ENCODE measurements at regions not wholly inside any gene's neighbourhood (a gene's known extent, or its start where the extent isn't known, plus 50 kb on each side); places are given as distances from the start of the nearest gene placed in this dataset.

DNA sequence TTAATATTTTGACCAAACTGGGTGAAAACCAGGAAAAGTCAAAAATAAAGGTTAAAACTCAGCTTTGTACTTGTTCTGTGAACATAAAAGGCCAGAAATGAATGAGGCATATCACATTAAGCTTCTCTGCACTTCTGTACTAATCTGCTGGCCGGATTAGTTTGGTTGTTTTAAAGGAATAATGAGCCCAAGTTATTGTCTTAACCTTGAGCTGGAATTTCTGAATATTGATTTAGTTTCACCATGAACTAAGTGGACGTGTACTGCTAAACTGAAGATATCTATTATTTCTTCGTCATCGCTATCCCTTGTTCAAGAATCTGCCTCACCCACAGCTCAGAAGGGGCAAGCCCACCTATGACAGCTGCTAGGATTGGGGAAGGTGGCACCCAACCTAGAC is 101.1 kb upstream of the FRMD4A start:
- no peaks in the 10 kb centered on the region for H3K27me3 Mint-ChIP-seq (ENCODE audit: low read depth)
- TF ChIP-seq, protein P1, sequence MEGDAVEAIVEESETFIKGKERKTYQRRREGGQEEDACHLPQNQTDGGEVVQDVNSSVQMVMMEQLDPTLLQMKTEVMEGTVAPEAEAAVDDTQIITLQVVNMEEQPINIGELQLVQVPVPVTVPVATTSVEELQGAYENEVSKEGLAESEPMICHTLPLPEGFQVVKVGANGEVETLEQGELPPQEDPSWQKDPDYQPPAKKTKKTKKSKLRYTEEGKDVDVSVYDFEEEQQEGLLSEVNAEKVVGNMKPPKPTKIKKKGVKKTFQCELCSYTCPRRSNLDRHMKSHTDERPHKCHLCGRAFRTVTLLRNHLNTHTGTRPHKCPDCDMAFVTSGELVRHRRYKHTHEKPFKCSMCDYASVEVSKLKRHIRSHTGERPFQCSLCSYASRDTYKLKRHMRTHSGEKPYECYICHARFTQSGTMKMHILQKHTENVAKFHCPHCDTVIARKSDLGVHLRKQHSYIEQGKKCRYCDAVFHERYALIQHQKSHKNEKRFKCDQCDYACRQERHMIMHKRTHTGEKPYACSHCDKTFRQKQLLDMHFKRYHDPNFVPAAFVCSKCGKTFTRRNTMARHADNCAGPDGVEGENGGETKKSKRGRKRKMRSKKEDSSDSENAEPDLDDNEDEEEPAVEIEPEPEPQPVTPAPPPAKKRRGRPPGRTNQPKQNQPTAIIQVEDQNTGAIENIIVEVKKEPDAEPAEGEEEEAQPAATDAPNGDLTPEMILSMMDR (IDR thresholded peaks at IDR 0.05), result no peak
- H3K9me3 Mint-ChIP-seq (ENCODE audit: low read depth), result peaks cover 7% of the 10 kb centered on the region
- no peak overlapping the region for H3K27ac Mint-ChIP-seq (ENCODE audit: unreplicated experiment)
- no peak overlapping the region for H3K4me3 Mint-ChIP-seq (ENCODE audit: unreplicated experiment)
- no peak for DNase-seq (ENCODE audit: low spot score)
- H3K36me3 Mint-ChIP-seq (ENCODE audit: low read depth), result peaks cover 2% of the 10 kb centered on the region
- peaks cover 9% of the 10 kb centered on the region for H3K4me1 Mint-ChIP-seq (ENCODE audit: low read depth)

DNA sequence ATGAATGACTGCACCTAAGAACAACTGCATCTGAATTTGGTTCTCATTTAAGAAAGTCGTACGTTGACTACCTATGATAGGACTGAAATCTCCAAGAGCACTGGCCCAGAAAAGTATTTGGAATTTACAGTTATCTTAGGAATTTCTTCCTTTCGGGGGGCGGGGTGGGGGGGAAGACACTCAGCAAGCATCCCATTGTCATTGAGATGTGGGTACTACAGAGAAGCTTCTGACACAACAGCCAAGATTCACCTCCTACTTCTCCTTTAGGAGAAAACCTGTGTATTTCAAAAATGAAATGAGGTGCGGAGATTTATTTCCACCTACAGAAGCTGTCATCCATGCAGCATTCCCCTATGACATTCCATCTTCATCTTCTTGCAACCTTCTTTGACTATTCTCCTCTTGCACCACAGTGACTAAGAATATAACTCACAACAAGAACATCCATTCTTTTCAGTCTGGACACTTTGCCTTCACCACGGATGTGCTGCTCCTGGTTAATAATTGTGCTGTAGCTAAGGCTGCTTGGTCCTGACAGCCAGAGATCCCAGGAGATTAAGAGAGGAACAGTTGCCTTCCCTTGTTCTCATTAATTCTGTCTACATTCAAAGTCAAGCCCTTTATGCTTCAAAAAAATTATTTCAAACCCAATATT is 98.4 kb upstream of the FRMD4A start:
- Mint-ChIP-seq H3K27ac (ENCODE audit: unreplicated experiment) (no peak overlapping the region), H3K36me3 (ENCODE audit: low read depth) (peaks cover 2% of the 10 kb centered on the region), H3K27me3 (ENCODE audit: low read depth) (no peaks in the 10 kb centered on the region), H3K9me3 (ENCODE audit: low read depth) (peaks cover 14% of the 10 kb centered on the region), H3K4me3 (ENCODE audit: unreplicated experiment) (no peak overlapping the region), H3K4me1 (ENCODE audit: low read depth) (peaks cover 19% of the 10 kb centered on the region)
- TF ChIP-seq, protein P1 (IDR thresholded peaks at IDR 0.05), result no peak
- no peak for DNase-seq (ENCODE audit: low spot score)

DNA sequence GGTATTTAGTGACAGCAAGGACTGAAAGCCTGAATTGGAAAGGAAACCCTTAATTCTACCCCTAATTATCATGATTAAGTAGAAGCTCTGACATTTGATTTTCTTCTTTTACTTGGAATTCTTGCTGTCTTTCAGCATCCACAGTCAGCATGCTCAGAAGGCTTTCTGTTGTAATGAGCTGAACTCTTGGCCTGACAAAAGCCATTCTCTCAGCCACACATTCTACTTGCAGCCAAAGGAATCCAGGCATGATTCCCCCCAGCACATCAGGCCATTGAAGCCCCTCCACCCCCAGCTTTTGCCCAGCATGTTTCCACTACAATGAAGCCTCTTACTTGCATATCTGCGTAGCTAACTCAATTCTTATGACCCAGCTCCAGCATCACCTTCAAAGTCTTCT is 94.3 kb upstream of the FRMD4A start:
- H3K27ac Mint-ChIP-seq (ENCODE audit: unreplicated experiment), result peak overlapping the region; percentile 15
- no peaks in the 10 kb centered on the region for H3K27me3 Mint-ChIP-seq (ENCODE audit: low read depth)
- no peak overlapping the region for H3K4me3 Mint-ChIP-seq (ENCODE audit: unreplicated experiment)
- peaks cover 16% of the 10 kb centered on the region for H3K9me3 Mint-ChIP-seq (ENCODE audit: low read depth)
- H3K36me3 Mint-ChIP-seq (ENCODE audit: low read depth), result peaks cover 2% of the 10 kb centered on the region
- no peak for DNase-seq (ENCODE audit: low spot score)
- TF ChIP-seq, protein P1 (IDR thresholded peaks at IDR 0.05), result no peak
- peaks cover 18% of the 10 kb centered on the region for H3K4me1 Mint-ChIP-seq (ENCODE audit: low read depth)

DNA sequence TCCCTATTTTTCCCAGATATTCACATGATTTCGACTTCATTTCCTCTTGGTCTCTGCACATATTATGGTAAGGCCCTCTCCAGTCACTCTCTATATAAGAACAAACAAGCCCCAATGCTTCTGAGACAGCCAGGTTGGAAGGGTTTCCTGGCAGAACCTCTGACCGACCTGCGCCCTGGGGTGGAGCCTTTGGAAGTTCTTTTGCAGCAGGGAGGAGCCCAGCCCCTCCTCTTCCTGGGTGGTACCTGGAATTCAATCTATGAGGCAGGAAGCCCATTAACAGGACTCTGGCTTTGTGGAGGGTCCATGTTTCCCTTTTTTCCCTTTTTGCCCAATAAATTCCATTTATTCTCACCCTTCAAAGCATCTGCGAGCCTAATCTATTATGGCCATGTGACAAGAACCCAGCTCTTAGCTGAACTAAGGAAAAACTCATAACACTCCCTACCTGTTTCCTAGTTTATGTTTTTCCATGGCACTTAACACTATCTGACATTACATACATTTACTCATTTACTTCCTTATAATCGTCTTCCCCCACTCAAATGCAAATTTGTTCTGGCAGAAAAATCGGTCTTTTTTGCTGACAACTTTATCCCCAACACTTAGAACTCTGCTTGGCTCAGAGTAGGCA is 92.5 kb upstream of the FRMD4A start:
- Mint-ChIP-seq H3K36me3 (ENCODE audit: low read depth) (peaks cover 2% of the 10 kb centered on the region), H3K27ac (ENCODE audit: unreplicated experiment) (no peak overlapping the region)
- TF ChIP-seq, protein P1 (IDR thresholded peaks at IDR 0.05), result no peak

DNA sequence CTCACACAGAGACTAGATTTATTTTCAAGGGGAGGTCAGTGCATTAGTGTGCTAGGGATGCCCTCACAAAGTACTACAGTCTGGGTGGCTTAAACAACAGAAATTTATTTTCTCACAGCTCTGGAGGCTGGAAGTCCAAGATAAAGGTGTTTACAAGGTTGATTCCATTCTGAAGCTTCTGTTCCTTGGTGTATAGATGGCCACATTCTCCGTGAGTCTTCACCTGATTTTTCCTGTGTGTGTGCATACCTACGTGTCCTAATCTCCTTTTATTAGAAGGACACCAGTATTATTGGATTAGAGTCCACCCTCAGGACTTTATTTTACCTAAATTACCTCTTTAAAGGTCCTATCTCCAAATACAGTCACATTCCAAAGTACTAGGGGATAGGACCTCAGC is 91.7 kb upstream of the FRMD4A start:
- Mint-ChIP-seq H3K4me3 (ENCODE audit: unreplicated experiment) (no peak overlapping the region), H3K36me3 (ENCODE audit: low read depth) (no peaks in the 10 kb centered on the region), H3K27ac (ENCODE audit: unreplicated experiment) (no peak overlapping the region), H3K4me1 (ENCODE audit: low read depth) (peaks cover 18% of the 10 kb centered on the region), H3K27me3 (ENCODE audit: low read depth) (no peaks in the 10 kb centered on the region), H3K9me3 (ENCODE audit: low read depth) (peaks cover 13% of the 10 kb centered on the region)
- TF ChIP-seq, protein P1 (IDR thresholded peaks at IDR 0.05), result no peak
- DNase-seq (ENCODE audit: low spot score), result no peak

More for the DNA sequence above, 92.5 kb upstream of the FRMD4A start:
- H3K27me3 Mint-ChIP-seq (ENCODE audit: low read depth), result no peaks in the 10 kb centered on the region
- DNase-seq (ENCODE audit: low spot score), result no peak
- H3K4me1 Mint-ChIP-seq (ENCODE audit: low read depth), result peaks cover 18% of the 10 kb centered on the region
- H3K4me3 Mint-ChIP-seq (ENCODE audit: unreplicated experiment), result no peak overlapping the region
- H3K9me3 Mint-ChIP-seq (ENCODE audit: low read depth), result peaks cover 16% of the 10 kb centered on the region

Data from chondrocyte (in vitro differentiated cells).